ENCODE measurements at regions not wholly inside any gene's neighbourhood (a gene's known extent, or its start where the extent isn't known, plus 50 kb on each side); places are given as distances from the start of the nearest gene placed in this dataset.

GRCh38 chr5:6877986-6878828 is 165.0 kb downstream of the TENT4A start:
- no peaks in the 10 kb centered on the region for H4K20me1 ChIP-seq (ENCODE audit: control insufficient read depth, insufficient read depth, low read depth, low read length)
- no peak overlapping the region for H3K4me3 ChIP-seq (ENCODE audit: low read length)
- no peaks in the 10 kb centered on the region for H3K9me2 ChIP-seq (replicated peaks; ENCODE audit: control insufficient read depth, low read length)
- TF ChIP-seq, protein P1, sequence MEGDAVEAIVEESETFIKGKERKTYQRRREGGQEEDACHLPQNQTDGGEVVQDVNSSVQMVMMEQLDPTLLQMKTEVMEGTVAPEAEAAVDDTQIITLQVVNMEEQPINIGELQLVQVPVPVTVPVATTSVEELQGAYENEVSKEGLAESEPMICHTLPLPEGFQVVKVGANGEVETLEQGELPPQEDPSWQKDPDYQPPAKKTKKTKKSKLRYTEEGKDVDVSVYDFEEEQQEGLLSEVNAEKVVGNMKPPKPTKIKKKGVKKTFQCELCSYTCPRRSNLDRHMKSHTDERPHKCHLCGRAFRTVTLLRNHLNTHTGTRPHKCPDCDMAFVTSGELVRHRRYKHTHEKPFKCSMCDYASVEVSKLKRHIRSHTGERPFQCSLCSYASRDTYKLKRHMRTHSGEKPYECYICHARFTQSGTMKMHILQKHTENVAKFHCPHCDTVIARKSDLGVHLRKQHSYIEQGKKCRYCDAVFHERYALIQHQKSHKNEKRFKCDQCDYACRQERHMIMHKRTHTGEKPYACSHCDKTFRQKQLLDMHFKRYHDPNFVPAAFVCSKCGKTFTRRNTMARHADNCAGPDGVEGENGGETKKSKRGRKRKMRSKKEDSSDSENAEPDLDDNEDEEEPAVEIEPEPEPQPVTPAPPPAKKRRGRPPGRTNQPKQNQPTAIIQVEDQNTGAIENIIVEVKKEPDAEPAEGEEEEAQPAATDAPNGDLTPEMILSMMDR (IDR thresholded peaks at IDR 0.05; ENCODE audit: low read depth, low read length, poor library complexity, severe bottlenecking): no peak
- TF ChIP-seq EZH2phosphoT487 (IDR thresholded peaks at IDR 0.05; ENCODE audit: borderline replicate concordance, low read length): no peak
- no peaks in the 10 kb centered on the region for H3K4me1 ChIP-seq (ENCODE audit: control insufficient read depth, low read length)
- H3K27ac ChIP-seq (ENCODE audit: low read depth, low read length): no peak overlapping the region
- H3F3A ChIP-seq (ENCODE audit: control insufficient read depth, insufficient read depth): no peaks in the 10 kb centered on the region
- no peaks in the 10 kb centered on the region for H3K79me2 ChIP-seq (ENCODE audit: control insufficient read depth, low read length)
- no peaks in the 10 kb centered on the region for H3K36me3 ChIP-seq (ENCODE audit: control insufficient read depth, low read length)
- H3K4me2 ChIP-seq (ENCODE audit: low read length): no peak overlapping the region
- H3K27me3 ChIP-seq (ENCODE audit: control insufficient read depth, low read length): no peaks in the 10 kb centered on the region
- no peaks in the 10 kb centered on the region for H3K9me3 ChIP-seq (ENCODE audit: control insufficient read depth, insufficient read depth, low read length)

GRCh38 chr5:6885581-6885980 is 172.3 kb downstream of the TENT4A start:
- H3K4me2 ChIP-seq (ENCODE audit: low read length): no peak overlapping the region
- H3K4me3 ChIP-seq (ENCODE audit: low read length): no peak overlapping the region
- no peak overlapping the region for H3K27ac ChIP-seq (ENCODE audit: low read depth, low read length)
- no peaks in the 10 kb centered on the region for H3K9me2 ChIP-seq (replicated peaks; ENCODE audit: control insufficient read depth, low read length)
- no peaks in the 10 kb centered on the region for H3K36me3 ChIP-seq (ENCODE audit: control insufficient read depth, low read length)
- H4K20me1 ChIP-seq (ENCODE audit: control insufficient read depth, insufficient read depth, low read depth, low read length): no peaks in the 10 kb centered on the region
- H3K79me2 ChIP-seq (ENCODE audit: control insufficient read depth, low read length): no peaks in the 10 kb centered on the region
- H3F3A ChIP-seq (ENCODE audit: control insufficient read depth, insufficient read depth): no peaks in the 10 kb centered on the region
- H3K27me3 ChIP-seq (ENCODE audit: control insufficient read depth, low read length): no peaks in the 10 kb centered on the region
- H3K9me3 ChIP-seq (ENCODE audit: control insufficient read depth, insufficient read depth, low read length): peaks cover 13% of the 10 kb centered on the region; the same call in 1 of the 2 replicates
- no peak for TF ChIP-seq EZH2phosphoT487 (IDR thresholded peaks at IDR 0.05; ENCODE audit: borderline replicate concordance, low read length)
- TF ChIP-seq, protein P1 (IDR thresholded peaks at IDR 0.05; ENCODE audit: low read depth, low read length, poor library complexity, severe bottlenecking): no peak
- no peaks in the 10 kb centered on the region for H3K4me1 ChIP-seq (ENCODE audit: control insufficient read depth, low read length)

- peaks cover 13% of the 10 kb centered on the region; the same call in 1 of the 2 replicates for H3K9me3 ChIP-seq (ENCODE audit: control insufficient read depth, insufficient read depth, low read length)
- no peak overlapping the region for H3K27ac ChIP-seq (ENCODE audit: low read depth, low read length)
These were observed 173.6 kb downstream of the TENT4A start for GRCh38 chr5:6886866-6887265.

More at GRCh38 chr5:6886866-6887265, 173.6 kb downstream of the TENT4A start:
- Histone ChIP-seq H3K4me1 (ENCODE audit: control insufficient read depth, low read length) (no peaks in the 10 kb centered on the region), H3K4me3 (ENCODE audit: low read length) (no peak overlapping the region), H3F3A (ENCODE audit: control insufficient read depth, insufficient read depth) (no peaks in the 10 kb centered on the region), H3K79me2 (ENCODE audit: control insufficient read depth, low read length) (no peaks in the 10 kb centered on the region), H4K20me1 (ENCODE audit: control insufficient read depth, insufficient read depth, low read depth, low read length) (no peaks in the 10 kb centered on the region), H3K36me3 (ENCODE audit: control insufficient read depth, low read length) (no peaks in the 10 kb centered on the region), H3K27me3 (ENCODE audit: control insufficient read depth, low read length) (no peaks in the 10 kb centered on the region), H3K4me2 (ENCODE audit: low read length) (no peak overlapping the region), H3K9me2 (replicated peaks; ENCODE audit: control insufficient read depth, low read length) (no peaks in the 10 kb centered on the region)
- TF ChIP-seq, protein P1 (IDR thresholded peaks at IDR 0.05; ENCODE audit: low read depth, low read length, poor library complexity, severe bottlenecking): no peak
- no peak for TF ChIP-seq EZH2phosphoT487 (IDR thresholded peaks at IDR 0.05; ENCODE audit: borderline replicate concordance, low read length)
